GM18519 (cell line): ENCODE measurements at regions not wholly inside any gene's neighbourhood (a gene's known extent, or its start where the extent isn't known, plus 50 kb on each side); places are given as distances from the start of the nearest gene placed in this dataset.
"Not testable (repeated sequence)": the region's sequence is repeated elsewhere in the genome, so short reads cannot be mapped to it uniquely, and the experiment has no call there.

Experiments
- ATAC-seq: cut with Tn5 transposase; IDR thresholded peaks from one replicate; pipeline ENCODE4 v1.9.1; 2021; ENCODE audit warnings: mild to moderate bottlenecking, moderate library complexity; ENCODE audit not compliant: unreplicated experiment, low FRiP score

GRCh38 chr4:22627851-22628250 is 64.9 kb upstream of the GBA3 start:
- ATAC-seq = not testable (repeated sequence)

GRCh38 chr4:22630161-22630975 is 62.4 kb upstream of the GBA3 start:
- ATAC-seq = not testable (repeated sequence)

GRCh38 chr4:22631167-22631566 is 61.6 kb upstream of the GBA3 start:
- ATAC-seq = peak; percentile 60

- ATAC-seq = no peak
Observed at GRCh38 chr4:22634541-22635181, 58.1 kb upstream of the GBA3 start.

- ATAC-seq = not testable (repeated sequence)
Observed at GRCh38 chr4:22635182-22635549, 57.6 kb upstream of the GBA3 start.

GRCh38 chr4:22635692-22636091 is 57.0 kb upstream of the GBA3 start:
- ATAC-seq = no peak

- ATAC-seq = no peak
Observed at GRCh38 chr4:22637306-22637705, 55.4 kb upstream of the GBA3 start.
